BLaER1 (cell line): ENCODE measurements at regions not wholly inside any gene's neighbourhood (a gene's known extent, or its start where the extent isn't known, plus 50 kb on each side); places are given as distances from the start of the nearest gene placed in this dataset.
A peak's percentile ranks its signal among the peaks of the same experiment; 100 is the strongest.

Experiments used
- H3K27ac ChIP-seq: shearing (Covaris generic); formaldehyde crosslinking; 2 replicates; pipeline ENCODE4 v1.8.1; 2022
- H3K27me3 ChIP-seq: shearing (Covaris generic); formaldehyde crosslinking; 2 replicates; pipeline ENCODE4 v1.8.1; 2022
- H3K36me3 ChIP-seq: shearing (Covaris generic); formaldehyde crosslinking; 2 replicates; pipeline ENCODE4 v1.8.1; 2022
- H3K4me1 ChIP-seq: shearing (Covaris generic); formaldehyde crosslinking; 2 replicates; pipeline ENCODE4 v1.8.1; 2022
- H3K4me2 ChIP-seq: shearing (Covaris generic); formaldehyde crosslinking; 2 replicates; pipeline ENCODE4 v1.8.1; 2022
- H3K4me3 ChIP-seq: shearing (Covaris generic); formaldehyde crosslinking; 2 replicates; pipeline ENCODE4 v1.8.1; 2022
- H3K9ac ChIP-seq: shearing (Covaris generic); formaldehyde crosslinking; 2 replicates; pipeline ENCODE4 v1.8.1; 2022
- H3K9me3 ChIP-seq: shearing (Covaris generic); formaldehyde crosslinking; 2 replicates; pipeline ENCODE4 v1.8.1; 2022
- H4K20me1 ChIP-seq: shearing (Covaris generic); formaldehyde crosslinking; 2 replicates; pipeline ENCODE4 v1.8.1; 2022
- Cebpa-rat ChIP-seq: shearing (Covaris generic); IDR thresholded peaks from 2 replicates; pipeline ENCODE4 v1.8.1; 2022

DNA sequence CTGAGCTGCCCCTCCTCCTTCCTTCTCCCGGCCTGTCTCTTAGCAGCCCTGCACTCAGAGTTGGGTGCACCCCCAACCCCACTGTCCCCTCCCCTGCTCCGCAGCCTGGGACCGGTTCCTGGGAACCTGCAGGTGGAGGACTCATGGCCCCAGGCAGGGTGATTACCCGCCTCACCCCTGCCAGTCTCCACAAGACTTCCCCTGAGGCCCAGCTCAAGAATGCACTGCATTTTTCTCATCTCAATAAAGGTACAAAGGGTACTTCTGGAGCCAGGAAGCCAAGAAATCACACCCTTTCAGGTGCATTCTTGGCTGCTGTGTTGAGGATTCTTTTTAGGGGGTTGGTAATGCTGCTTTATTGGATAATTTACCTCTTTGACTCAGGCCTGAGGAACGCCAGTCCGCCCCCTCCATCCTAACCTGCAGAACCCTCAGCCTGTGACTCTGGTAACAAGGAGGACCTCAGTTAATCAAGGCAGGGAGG is 126.3 kb upstream of the TMPRSS2 start:
- H3K9ac ChIP-seq = no peak overlapping the region
- no peaks in the 10 kb centered on the region for H4K20me1 ChIP-seq
- H3K4me1 ChIP-seq = peaks cover 6% of the 10 kb centered on the region; the same call in 1 of the 2 replicates
- no peak for TF ChIP-seq Cebpa-rat
- no peak overlapping the region for H3K4me3 ChIP-seq
- peaks cover 5% of the 10 kb centered on the region; the same call in 1 of the 2 replicates for H3K9me3 ChIP-seq
- no peaks in the 10 kb centered on the region for H3K27me3 ChIP-seq
- H3K4me2 ChIP-seq = no peak overlapping the region
- H3K27ac ChIP-seq = no peak overlapping the region
- no peaks in the 10 kb centered on the region for H3K36me3 ChIP-seq

DNA sequence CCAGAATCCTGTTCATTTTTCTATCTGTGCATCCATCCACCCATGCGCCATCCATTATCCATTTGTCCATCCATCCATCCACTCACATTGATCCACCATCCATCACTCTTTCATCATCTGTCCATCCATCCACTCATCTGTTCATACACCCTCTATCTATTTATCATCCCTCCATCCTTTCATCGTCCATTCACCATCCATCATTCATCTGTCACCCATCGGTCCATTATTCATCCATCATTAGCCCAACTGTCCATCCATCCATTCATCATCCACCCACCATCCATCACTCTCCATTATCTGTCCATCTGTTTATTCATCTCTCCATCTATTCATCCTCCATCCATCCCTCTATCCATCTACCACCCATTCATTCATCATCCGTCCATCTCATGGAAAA is 125.7 kb upstream of the TMPRSS2 start:
- peaks cover 6% of the 10 kb centered on the region; the same call in 1 of the 2 replicates for H3K4me1 ChIP-seq
- no peaks in the 10 kb centered on the region for H3K36me3 ChIP-seq
- no peak overlapping the region for H3K4me2 ChIP-seq
- no peak overlapping the region for H3K4me3 ChIP-seq
- no peaks in the 10 kb centered on the region for H4K20me1 ChIP-seq
- no peak overlapping the region for H3K9ac ChIP-seq
- H3K27me3 ChIP-seq = no peaks in the 10 kb centered on the region
- no peak overlapping the region for H3K27ac ChIP-seq
- peaks cover 8% of the 10 kb centered on the region; the same call in 1 of the 2 replicates for H3K9me3 ChIP-seq
- TF ChIP-seq Cebpa-rat = no peak

DNA sequence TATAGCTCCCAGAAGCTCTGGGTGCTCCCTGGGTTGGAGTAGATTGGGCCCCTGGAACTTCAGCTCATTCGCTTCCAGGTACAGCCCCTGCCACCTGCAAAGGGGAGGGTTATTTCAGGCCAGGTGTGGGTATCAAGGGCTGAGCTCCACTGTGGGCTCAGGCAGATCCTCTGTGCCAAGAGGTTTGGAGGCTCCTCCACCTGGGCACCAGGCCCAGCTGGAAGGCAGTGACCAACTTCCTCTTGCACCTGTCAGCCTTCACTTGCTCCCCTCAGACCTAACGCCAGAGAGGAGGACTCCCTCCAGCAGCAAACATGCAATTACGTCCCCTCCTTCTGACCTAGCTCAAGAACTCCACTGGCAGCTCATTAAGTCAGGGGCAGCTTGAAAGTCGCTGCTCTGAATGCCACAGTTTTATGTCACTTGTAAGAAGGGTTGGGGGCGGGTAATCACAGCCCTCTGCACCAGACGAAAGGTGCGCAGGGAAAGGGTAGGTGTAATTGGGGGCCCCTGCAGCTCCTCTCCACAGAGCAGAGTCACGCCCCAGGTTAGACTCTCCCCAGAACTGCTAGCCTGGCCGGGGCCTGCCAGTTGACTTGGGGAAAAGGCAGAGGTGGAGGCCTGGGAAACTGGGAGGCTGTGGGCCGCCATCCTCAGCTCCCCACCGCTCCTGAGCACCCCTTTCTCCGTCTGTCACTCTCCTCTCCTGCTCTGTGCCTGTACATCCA is 125.0 kb upstream of the TMPRSS2 start:
- H4K20me1 ChIP-seq = no peaks in the 10 kb centered on the region
- peaks cover 8% of the 10 kb centered on the region; the same call in 1 of the 2 replicates for H3K9me3 ChIP-seq
- no peak overlapping the region for H3K4me2 ChIP-seq
- TF ChIP-seq Cebpa-rat = no peak
- H3K9ac ChIP-seq = no peak overlapping the region
- peaks cover 6% of the 10 kb centered on the region; the same call in 1 of the 2 replicates for H3K4me1 ChIP-seq
- H3K27me3 ChIP-seq = no peaks in the 10 kb centered on the region
- no peaks in the 10 kb centered on the region for H3K36me3 ChIP-seq
- no peak overlapping the region for H3K4me3 ChIP-seq
- no peak overlapping the region for H3K27ac ChIP-seq

DNA sequence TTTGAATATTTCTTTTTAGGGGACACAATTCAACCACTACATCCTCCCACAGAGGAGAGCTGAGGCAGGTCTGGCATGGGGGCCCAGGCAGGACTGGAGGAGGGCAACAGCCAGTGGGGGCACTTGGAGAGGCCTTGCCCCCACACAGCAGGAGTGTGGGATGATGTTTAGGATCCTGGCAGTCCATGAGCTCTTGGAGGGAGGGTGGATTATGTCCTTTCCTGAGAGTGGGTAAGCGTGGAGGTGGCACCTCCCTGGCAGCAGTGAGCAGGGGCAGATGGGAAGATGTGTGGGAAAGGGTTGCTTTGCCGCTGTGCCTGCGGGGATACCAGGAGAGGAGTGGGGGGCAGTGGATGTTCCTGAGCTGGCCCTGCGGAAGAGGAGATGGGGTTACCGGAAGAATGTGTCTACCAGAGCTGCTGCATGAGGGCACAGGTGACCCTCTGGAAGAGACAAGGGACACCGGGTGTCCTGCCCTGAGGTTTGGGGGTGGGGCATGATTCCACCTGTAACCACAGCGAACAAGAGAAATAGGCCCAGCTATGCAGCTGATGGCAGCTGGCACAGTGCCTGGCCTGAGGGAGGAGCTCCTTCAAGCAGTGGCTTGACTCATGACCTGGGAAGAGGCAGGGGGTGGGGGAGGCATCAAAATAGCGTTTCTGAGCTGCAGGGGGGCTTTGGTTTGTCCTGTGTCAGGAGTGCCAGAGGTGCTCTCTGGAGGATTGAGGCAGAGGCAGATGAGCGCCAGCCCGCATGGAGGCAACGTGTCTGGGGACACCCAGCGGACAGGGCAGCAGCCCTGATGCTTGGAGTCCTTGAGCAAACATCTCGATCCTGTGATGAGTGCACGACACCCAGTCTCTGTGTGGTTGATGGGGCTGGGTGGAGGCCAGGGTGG is 123.9 kb upstream of the TMPRSS2 start:
- Histone ChIP-seq H3K27me3 (no peaks in the 10 kb centered on the region), H3K4me2 (peak overlapping the region; percentile 14; the same call in 1 of the 2 replicates), H3K4me1 (peaks cover 6% of the 10 kb centered on the region; the same call in 1 of the 2 replicates), H3K27ac (no peak overlapping the region), H3K4me3 (no peak overlapping the region), H3K36me3 (no peaks in the 10 kb centered on the region), H3K9me3 (peaks cover 8% of the 10 kb centered on the region; the same call in 1 of the 2 replicates), H3K9ac (no peak overlapping the region), H4K20me1 (no peaks in the 10 kb centered on the region)
- no peak for TF ChIP-seq Cebpa-rat

DNA sequence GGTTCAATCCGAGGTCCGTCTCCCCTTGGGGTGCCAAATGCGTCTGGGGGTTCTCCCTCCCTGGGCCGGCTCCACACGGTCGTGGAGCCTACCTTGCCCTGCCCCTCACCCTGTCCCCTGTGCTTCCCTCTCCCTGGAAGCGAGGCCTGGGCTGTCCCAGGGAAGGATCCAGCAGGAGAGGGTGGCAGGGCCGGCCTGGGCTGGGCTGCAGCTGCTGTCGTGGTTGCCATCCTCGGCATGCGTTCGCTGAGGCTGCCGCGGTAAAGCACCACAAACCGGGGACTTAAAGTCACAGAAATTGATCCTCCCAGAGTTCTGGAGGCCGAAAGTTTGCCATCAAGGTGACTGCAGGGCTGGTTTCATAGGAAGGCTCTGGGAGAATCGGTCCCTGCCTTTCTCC is 123.0 kb upstream of the TMPRSS2 start:
- no peaks in the 10 kb centered on the region for H4K20me1 ChIP-seq
- no peak overlapping the region for H3K4me3 ChIP-seq
- H3K4me2 ChIP-seq = no peak overlapping the region
- no peaks in the 10 kb centered on the region for H3K36me3 ChIP-seq
- H3K4me1 ChIP-seq = peaks cover 6% of the 10 kb centered on the region; the same call in 1 of the 2 replicates
- peaks cover 8% of the 10 kb centered on the region; the same call in 1 of the 2 replicates for H3K9me3 ChIP-seq
- no peak overlapping the region for H3K9ac ChIP-seq
- no peaks in the 10 kb centered on the region for H3K27me3 ChIP-seq
- TF ChIP-seq Cebpa-rat = no peak
- no peak overlapping the region for H3K27ac ChIP-seq

DNA sequence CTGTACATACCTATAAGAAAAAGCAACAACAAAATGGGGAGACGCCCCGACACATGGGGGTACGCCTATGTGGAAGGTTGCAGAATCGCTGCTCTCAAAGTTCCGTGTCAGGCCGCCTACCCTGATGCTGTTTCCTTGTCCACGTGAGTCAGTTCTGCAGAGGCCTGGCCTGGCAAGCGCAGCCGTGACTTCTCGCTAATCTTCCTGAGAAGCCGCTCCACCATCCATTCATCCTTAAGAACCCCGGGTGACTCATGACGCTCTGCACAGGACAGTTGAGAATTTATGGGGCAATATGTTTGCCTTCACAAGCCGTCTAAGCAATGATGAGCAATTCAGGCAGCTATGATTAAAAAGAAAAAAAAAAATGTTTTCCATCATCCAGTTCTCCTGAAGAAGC is 122.3 kb upstream of the TMPRSS2 start:
- Histone ChIP-seq H3K36me3 (no peaks in the 10 kb centered on the region), H4K20me1 (no peaks in the 10 kb centered on the region), H3K4me2 (no peak overlapping the region), H3K27ac (no peak overlapping the region), H3K4me1 (peaks cover 6% of the 10 kb centered on the region; the same call in 1 of the 2 replicates), H3K9ac (no peak overlapping the region), H3K4me3 (no peak overlapping the region), H3K9me3 (peaks cover 10% of the 10 kb centered on the region; the same call in 1 of the 2 replicates), H3K27me3 (no peaks in the 10 kb centered on the region)
- TF ChIP-seq Cebpa-rat = no peak

DNA sequence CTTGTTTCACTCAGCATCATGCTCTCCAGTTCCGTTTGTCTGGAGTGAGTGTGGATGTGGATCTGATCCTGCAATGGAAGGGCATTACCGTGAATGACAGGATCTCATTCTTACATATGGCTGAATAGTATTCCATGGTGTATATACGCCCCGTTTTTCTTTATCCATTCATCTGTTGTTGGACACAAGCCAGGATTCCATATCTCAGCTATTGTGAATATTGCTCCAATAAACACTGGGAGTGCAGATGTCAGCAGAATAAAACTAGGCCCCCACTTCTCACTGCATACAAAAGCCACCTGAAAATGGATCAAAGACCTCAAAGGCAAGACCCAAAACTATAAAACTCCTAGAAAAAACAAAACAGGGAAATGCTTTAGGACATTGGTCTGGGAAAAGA is 120.3 kb upstream of the TMPRSS2 start:
- H4K20me1 ChIP-seq = no peaks in the 10 kb centered on the region
- no peak for TF ChIP-seq Cebpa-rat
- no peaks in the 10 kb centered on the region for H3K36me3 ChIP-seq
- peaks cover 7% of the 10 kb centered on the region for H3K4me1 ChIP-seq
- no peak overlapping the region for H3K4me2 ChIP-seq
- H3K4me3 ChIP-seq = no peak overlapping the region
- H3K27me3 ChIP-seq = no peaks in the 10 kb centered on the region
- H3K9ac ChIP-seq = no peak overlapping the region
- peaks cover 30% of the 10 kb centered on the region for H3K9me3 ChIP-seq
- no peak overlapping the region for H3K27ac ChIP-seq

DNA sequence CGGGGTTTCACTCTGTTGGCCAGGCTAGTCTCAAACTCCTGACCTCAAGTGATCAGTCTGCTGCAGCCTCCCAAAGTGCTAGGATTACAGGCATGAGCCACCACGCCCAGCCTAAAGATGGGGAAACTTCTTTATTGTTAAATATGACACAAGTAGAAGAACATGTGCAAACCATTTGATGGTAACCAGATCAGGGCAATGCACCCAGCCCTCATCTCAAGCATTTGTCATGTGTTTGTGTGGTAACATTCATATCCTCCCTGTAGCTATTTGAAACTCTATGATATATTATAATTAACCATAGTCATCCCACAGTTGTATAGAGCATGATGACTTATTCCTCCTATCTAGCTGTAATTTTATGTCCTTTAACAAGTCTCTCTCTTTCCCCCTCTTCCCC is 119.5 kb upstream of the TMPRSS2 start:
- no peak for TF ChIP-seq Cebpa-rat
- Histone ChIP-seq H3K4me3 (no peak overlapping the region), H3K9me3 (peaks cover 36% of the 10 kb centered on the region), H3K9ac (no peak overlapping the region), H4K20me1 (no peaks in the 10 kb centered on the region), H3K4me2 (no peak overlapping the region), H3K27me3 (no peaks in the 10 kb centered on the region), H3K4me1 (peaks cover 14% of the 10 kb centered on the region), H3K36me3 (no peaks in the 10 kb centered on the region), H3K27ac (no peak overlapping the region)

DNA sequence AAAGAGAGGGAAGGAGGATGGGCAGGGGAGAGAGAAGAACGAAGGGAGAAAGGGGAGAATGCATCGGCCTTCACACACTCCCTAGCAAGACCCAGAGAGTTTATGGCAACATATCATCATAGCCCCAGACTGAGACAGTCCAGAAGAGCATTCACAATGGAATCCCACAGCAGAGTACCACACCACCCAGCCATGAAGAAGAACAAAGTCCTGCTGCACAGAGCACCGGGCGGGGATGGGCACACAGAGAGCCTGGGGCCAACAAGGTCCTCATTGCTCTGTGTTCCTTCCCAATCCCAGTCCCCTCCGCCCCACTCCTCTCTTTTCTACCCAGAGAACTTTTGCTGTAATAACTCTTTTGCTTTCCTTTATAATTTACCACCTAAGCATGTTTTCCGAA is 118.1 kb upstream of the TMPRSS2 start:
- no peaks in the 10 kb centered on the region for H3K36me3 ChIP-seq
- no peaks in the 10 kb centered on the region for H4K20me1 ChIP-seq
- H3K4me2 ChIP-seq = no peak overlapping the region
- no peak overlapping the region for H3K4me3 ChIP-seq
- no peak overlapping the region for H3K9ac ChIP-seq
- no peak for TF ChIP-seq Cebpa-rat
- no peak overlapping the region for H3K27ac ChIP-seq
- peaks cover 36% of the 10 kb centered on the region for H3K9me3 ChIP-seq
- peaks cover 7% of the 10 kb centered on the region for H3K4me1 ChIP-seq
- no peaks in the 10 kb centered on the region for H3K27me3 ChIP-seq

DNA sequence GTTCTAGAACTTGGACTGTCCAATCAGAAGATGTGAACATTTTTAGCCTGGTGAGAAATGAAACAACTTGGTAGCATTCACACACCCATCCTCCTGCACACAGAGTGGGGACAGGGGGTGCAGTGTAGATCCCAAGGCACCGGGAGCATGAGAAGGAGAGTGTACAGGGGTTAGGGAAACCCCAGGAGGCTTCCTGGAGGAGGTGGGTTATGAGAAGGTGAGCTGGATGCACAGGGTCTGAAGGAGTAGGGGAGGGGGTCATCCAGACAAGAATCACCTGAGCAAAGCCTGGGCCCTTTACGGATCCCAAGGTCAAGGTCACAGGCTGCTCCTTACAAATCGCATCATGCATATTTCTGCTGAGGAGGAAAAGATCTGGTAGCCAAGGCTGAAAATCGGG is 117.5 kb upstream of the TMPRSS2 start:
- Histone ChIP-seq H4K20me1 (no peaks in the 10 kb centered on the region), H3K9ac (no peak overlapping the region), H3K27me3 (no peaks in the 10 kb centered on the region), H3K9me3 (peaks cover 36% of the 10 kb centered on the region), H3K27ac (no peak overlapping the region), H3K4me3 (no peak overlapping the region), H3K36me3 (no peaks in the 10 kb centered on the region), H3K4me1 (peaks cover 10% of the 10 kb centered on the region), H3K4me2 (no peak overlapping the region)
- TF ChIP-seq Cebpa-rat = no peak
